NT2/D1 (cell line): ENCODE measurements at regions not wholly inside any gene's neighbourhood (a gene's known extent, or its start where the extent isn't known, plus 50 kb on each side); places are given as distances from the start of the nearest gene placed in this dataset.

Experiments
- DNase-seq: peaks from one replicate; pipeline ENCODE4 v3.0.0-alpha.2; 2011; ENCODE audit warnings: low read depth, low spot score
- H3K27me3 ChIP-seq: 2 replicates; pipeline ENCODE4 v1.6.0; 2011; ENCODE audit warnings: mild to moderate bottlenecking; ENCODE audit not compliant: insufficient read length, insufficient read depth
- H3K36me3 ChIP-seq: 2 replicates; pipeline ENCODE4 v1.6.1; 2011; ENCODE audit warnings: mild to moderate bottlenecking, low read length, mixed read lengths; ENCODE audit not compliant: insufficient read depth, insufficient read length
- H3K4me1 ChIP-seq: 2 replicates; pipeline ENCODE4 v1.5.1; 2011; ENCODE audit not compliant: insufficient read depth, insufficient read length
- H3K4me3 ChIP-seq: 2 replicates; pipeline ENCODE4 v1.5.1; 2011; ENCODE audit warnings: low read depth; ENCODE audit not compliant: insufficient read length
- H3K9ac ChIP-seq: 2 replicates; pipeline ENCODE4 v1.6.0; 2011; ENCODE audit warnings: low read depth; ENCODE audit not compliant: insufficient read length
- H3K9me3 ChIP-seq: 2 replicates; pipeline ENCODE4 v1.5.1; 2011; ENCODE audit warnings: mild to moderate bottlenecking, low read length; ENCODE audit not compliant: insufficient read depth
- SUZ12 ChIP-seq: IDR thresholded peaks from 2 replicates; pipeline ENCODE4 v1.6.1; 2011; ENCODE audit not compliant: insufficient read length, insufficient read depth; ENCODE audit errors: extremely low read depth
- YY1 ChIP-seq: IDR thresholded peaks from 2 replicates; pipeline ENCODE4 v1.6.1; 2011; ENCODE audit not compliant: insufficient read length, insufficient read depth
- ZNF274 ChIP-seq: IDR thresholded peaks from 2 replicates; pipeline ENCODE4 v1.6.1; 2011; ENCODE audit warnings: mild to moderate bottlenecking, low read depth, low read length

DNA sequence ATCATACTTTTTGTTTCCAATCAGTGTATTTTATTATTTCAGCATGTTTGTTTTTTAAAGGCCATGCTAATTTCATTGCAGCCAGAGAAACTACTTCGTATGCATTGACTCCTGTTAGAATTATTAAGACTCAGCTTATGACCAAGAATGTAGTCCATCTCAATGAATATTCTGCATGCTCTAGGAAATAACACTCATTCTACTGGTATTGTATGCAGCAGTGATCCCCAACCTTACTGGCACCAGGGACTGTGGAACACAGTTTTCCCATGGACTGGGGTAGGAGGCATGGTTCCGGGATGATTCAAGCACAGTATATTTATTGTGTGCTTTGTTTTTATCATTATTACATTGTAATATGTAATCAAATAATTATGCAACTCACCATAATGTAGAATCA is 356.9 kb downstream of the DSEL start:
- Histone ChIP-seq H3K4me3 (no peak overlapping the region), H3K4me1 (no peaks in the 10 kb centered on the region), H3K27me3 (no peaks in the 10 kb centered on the region), H3K9ac (no peak overlapping the region), H3K36me3 (no peaks in the 10 kb centered on the region), H3K9me3 (no peaks in the 10 kb centered on the region)
- TF ChIP-seq YY1 = no peak
- no peak for TF ChIP-seq SUZ12
- TF ChIP-seq ZNF274 = no peak
- no peak for DNase-seq

DNA sequence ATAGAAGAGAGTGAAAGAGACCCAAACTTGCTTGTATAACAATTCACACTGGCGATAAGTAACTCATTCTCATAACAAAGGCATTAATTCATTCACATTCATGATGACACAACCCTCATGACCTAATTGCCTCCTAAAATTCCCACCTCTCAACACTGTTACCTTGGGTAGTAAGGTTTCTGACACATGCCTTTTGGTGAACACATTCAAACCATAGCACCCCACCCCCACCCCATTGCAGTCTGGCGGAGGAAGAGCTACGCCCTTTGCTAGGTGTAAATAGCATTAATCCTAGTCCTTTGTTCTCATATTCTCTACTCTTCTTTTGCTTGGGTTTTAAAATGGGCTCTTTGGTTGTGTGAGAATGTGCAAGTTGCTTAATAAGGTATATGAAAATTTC is 361.5 kb downstream of the DSEL start:
- Histone ChIP-seq H3K4me1 (no peaks in the 10 kb centered on the region), H3K9me3 (no peaks in the 10 kb centered on the region), H3K27me3 (no peaks in the 10 kb centered on the region), H3K36me3 (no peaks in the 10 kb centered on the region), H3K9ac (no peak overlapping the region), H3K4me3 (no peak overlapping the region)
- no peak for DNase-seq
- TF ChIP-seq YY1 (no peak), SUZ12 (no peak), ZNF274 (no peak)

DNA sequence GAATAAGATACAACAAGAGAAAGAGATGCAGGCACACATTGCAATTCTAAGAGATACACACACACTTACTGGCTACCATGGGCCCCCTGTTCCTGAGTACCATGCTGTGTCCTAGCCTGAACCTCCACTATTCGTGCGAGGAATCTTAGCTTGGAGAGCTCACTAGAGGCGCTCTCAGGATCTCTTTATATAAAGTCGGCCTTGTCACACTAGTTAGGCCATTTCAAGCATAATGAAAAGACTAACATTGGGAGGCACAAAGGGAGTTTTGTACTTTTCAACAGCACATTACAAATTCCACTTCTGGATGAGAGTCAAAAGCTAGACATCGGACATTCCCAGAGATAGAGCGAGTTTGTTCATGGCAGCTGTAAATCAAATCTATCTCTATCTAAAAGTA is 365.2 kb downstream of the DSEL start:
- H3K9me3 ChIP-seq = no peaks in the 10 kb centered on the region
- no peaks in the 10 kb centered on the region for H3K36me3 ChIP-seq
- H3K27me3 ChIP-seq = no peaks in the 10 kb centered on the region
- H3K9ac ChIP-seq = no peak overlapping the region
- H3K4me1 ChIP-seq = no peaks in the 10 kb centered on the region
- no peak overlapping the region for H3K4me3 ChIP-seq
- no peak for TF ChIP-seq YY1
- TF ChIP-seq ZNF274 = no peak
- no peak for TF ChIP-seq SUZ12
- DNase-seq = no peak

DNA sequence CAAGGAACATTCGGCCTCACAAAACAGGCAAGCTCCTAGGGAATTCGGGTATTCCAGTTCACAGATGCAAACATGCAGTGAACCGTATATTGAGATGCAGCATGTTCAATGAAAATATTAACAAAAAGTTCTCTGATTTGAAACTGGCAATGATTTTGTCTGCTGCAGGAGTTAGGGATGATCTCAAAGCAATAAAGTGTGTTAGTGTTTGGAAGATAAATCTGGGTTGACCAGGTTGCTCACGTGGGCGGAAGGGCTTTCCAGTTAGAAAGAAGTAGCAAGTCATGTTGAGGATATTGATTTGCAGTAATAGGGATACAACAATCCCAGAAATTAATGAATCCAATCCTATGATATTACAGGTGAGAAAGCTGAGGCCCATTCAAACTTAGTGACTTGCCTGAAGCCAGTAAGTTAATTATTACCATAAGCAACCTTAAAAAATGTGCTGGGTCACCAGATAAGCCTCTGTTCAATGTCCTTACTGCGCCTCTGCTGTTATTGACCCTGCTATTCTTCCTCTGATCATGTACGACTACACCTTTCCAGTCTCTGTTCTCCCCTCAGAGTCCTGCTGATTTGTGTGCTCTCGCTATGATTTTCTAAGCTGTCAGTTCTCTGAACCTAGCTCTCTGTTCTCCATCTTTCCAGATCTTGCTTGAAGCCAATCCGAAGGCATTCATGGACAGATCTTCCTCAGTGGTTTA is 370.8 kb downstream of the DSEL start:
- H3K9me3 ChIP-seq = no peaks in the 10 kb centered on the region
- no peak for DNase-seq
- no peaks in the 10 kb centered on the region for H3K4me1 ChIP-seq
- no peak for TF ChIP-seq SUZ12
- TF ChIP-seq YY1 = no peak
- TF ChIP-seq ZNF274 = no peak
- H3K4me3 ChIP-seq = no peak overlapping the region
- no peaks in the 10 kb centered on the region for H3K36me3 ChIP-seq
- H3K9ac ChIP-seq = no peak overlapping the region
- H3K27me3 ChIP-seq = no peaks in the 10 kb centered on the region

DNA sequence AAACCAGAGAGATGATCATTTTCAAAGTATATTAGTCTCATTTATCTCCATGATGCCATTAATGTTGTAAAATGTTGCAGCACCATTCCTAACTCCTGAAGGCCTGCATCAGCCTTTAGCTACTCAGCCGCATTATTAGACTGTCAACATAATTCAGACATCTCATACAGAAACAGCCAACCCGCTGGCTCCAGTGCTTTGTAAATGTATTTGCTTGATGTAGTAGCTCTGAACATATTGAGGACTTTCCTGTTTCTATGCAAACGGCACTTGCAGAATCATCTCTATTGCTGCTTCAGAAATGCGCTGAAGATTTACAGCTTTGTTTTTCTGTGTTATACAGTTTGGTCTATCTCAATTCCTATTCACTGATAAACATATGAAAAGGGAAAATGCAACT is 372.2 kb downstream of the DSEL start:
- Histone ChIP-seq H3K9ac (no peak overlapping the region), H3K4me1 (no peaks in the 10 kb centered on the region), H3K4me3 (no peak overlapping the region), H3K36me3 (no peaks in the 10 kb centered on the region), H3K27me3 (no peaks in the 10 kb centered on the region), H3K9me3 (no peaks in the 10 kb centered on the region)
- no peak for TF ChIP-seq SUZ12
- TF ChIP-seq YY1 = no peak
- no peak for TF ChIP-seq ZNF274
- DNase-seq = no peak

DNA sequence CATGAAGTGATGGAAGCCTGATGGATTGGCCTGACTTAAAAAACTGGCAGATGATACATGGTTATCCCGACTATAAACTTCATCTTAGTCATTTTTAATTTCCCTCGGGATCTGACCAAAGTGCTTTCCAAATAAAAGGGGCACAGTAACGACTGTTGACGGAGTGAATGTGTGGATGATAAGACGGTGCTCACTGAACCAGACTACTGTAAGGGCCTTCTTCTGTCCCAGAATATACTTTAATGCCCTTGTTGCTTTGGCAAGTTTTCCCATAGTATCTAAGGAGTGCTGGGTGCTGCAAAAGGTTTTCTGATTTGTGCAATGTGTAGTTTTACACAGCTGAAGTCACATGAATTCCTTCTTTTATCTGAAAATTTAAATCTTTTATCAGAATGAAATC is 373.5 kb downstream of the DSEL start:
- no peak overlapping the region for H3K9ac ChIP-seq
- TF ChIP-seq YY1 = no peak
- no peak for TF ChIP-seq ZNF274
- TF ChIP-seq SUZ12 = no peak
- H3K9me3 ChIP-seq = no peaks in the 10 kb centered on the region
- no peaks in the 10 kb centered on the region for H3K27me3 ChIP-seq
- no peak for DNase-seq
- no peaks in the 10 kb centered on the region for H3K36me3 ChIP-seq
- H3K4me1 ChIP-seq = no peaks in the 10 kb centered on the region
- H3K4me3 ChIP-seq = no peak overlapping the region

DNA sequence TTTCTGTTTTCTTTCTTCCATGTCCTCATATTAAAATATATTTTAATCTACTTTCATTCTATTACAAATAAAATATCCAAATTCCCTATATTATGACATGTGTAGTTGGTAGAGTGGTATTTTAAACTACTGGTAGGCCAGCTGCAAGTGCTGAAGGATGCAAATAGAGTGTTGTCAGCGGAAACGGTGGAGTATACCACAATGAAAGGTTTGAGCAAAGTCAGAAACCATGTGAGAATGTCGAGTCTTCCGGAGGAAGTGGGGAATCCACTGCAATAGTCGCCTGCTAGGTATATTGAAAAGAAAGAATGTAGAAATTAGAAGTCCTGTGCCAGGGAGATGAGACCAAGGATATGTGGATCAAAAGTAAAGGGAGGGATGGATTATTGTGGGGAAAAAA is 373.9 kb downstream of the DSEL start:
- no peak for TF ChIP-seq ZNF274
- TF ChIP-seq SUZ12 = no peak
- TF ChIP-seq YY1 = no peak
- H3K4me1 ChIP-seq = no peaks in the 10 kb centered on the region

More for the DNA sequence above, 373.9 kb downstream of the DSEL start:
- no peak for DNase-seq
- Histone ChIP-seq H3K4me3 (no peak overlapping the region), H3K36me3 (no peaks in the 10 kb centered on the region), H3K9ac (no peak overlapping the region), H3K27me3 (no peaks in the 10 kb centered on the region), H3K9me3 (no peaks in the 10 kb centered on the region)
